ENCODE measurements at regions not wholly inside any gene's neighbourhood (a gene's known extent, or its start where the extent isn't known, plus 50 kb on each side); places are given as distances from the start of the nearest gene placed in this dataset.

DNA sequence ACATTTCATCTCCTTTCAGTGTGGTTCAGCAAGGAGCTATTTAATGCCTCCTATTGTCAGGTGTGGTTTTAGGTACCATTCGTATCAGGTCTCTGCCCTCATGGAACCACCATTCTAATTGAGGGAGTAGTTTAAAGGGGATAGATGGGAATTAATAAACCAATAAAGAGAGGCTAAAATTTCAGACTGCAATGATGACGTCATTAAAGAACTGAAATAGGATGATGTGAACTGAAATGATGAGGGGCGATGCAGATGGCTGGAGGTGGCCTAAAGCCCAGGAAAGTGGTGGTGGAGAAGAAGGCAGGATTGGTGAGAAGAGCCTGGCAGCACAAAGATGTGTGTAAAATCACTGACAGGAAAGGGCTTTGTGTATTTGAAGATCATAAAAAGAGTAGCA lies 148.9 kb upstream of the RBFOX1 start:
- no peak for DNase-seq

GRCh38 chr16:7182510-7183109 lies 150.0 kb upstream of the RBFOX1 start:
- DNase-seq: no peak

DNA sequence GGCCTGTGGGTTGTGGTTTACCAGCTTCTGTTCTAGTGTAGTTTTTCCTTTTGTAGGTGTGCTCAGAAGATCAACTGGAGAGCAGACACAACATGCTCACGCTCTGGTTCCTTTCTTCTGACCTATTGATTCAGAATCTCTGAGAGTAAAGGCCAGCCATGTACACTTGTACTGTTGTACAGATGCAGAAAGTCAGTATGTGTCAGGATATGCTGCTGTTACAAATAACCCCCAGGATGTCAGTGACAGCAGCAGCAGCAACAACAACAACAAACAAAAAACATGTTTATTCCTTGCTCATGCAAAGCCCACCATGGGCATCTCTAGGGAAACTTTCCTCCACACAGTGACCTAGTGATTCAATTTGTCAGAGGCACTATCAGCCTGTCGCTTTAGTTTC lies 154.8 kb upstream of the RBFOX1 start:
- DNase-seq: no peak

DNA sequence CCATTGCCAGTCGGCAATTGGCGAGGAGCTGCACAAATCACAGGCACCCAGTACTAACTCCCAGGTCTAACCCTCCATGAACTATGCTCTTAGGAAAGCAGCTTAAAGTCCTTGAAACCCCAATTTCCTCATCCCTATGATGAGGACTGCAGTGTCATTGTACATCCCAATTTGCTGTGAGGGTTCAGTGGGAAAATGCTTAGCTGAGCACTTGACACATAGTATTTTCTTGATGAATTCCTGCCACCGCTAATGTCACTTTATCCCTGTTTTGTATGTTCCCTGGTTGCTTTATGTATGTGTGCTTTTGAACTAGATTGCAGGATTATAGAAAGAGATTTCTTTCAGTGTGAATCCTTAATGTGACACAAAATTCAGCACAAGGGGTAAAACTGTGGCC lies 161.5 kb upstream of the RBFOX1 start:
- no peak for DNase-seq

DNA sequence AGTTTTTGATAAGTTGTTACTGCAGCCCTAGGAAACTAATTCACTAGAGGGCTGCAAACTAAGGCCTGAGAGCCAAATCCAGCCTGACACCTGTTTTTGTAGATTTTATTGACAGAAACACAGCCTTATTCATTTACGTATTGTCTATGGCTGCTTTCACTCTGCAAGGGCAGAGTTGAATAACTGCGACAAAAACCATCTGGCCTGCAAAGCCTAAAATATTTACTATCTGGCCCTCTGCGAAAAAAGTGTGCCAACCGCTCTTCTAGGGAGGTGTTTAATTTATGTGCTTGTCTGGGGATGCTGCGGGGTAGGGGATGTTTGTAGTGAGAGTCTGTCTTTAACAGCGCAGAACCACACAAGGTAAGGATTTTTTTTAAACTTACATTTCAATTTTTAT lies 165.0 kb upstream of the RBFOX1 start:
- DNase-seq: no peak

DNA sequence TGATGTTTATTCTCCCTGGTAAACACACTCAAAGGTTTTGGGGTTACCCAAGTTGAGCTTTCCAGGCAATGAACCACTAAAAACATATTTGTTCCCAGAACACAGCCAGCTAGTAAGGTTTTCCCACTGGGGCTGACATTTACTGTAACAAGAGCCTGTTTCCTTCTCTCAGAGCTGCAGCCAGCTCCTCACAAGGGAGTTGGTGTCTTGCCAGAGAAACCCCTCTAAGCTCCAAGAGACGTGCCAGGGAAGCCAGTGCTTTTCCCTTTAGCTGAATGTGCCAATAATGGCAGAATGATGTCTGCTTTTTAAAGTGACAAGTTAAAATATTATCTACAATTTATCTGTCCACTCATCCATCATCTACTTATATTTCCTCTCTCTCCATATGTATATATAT lies 170.8 kb upstream of the RBFOX1 start:
- DNase-seq: no peak

- no peak for DNase-seq
These were observed 172.6 kb upstream of the RBFOX1 start for GRCh38 chr16:7160093-7160492.

DNA sequence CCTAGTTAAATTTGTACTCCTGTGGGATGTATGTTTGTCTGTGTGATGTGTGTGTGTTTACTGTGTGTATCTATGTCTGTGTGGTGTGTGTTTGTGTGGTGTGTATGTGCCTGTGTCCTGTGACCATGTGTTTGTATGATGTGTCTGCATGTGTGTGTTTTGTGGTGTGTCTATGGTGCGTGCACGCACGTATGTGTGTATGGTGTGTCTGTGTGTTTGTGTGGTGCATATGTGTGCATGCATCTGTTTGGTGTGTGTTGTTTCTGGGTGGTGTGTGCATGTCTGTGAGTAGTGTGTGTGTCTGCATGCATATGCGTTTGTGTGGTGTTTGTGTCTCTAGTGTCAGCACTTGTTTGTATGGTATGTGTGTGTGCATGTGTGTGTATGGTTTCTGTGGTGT lies 174.2 kb upstream of the RBFOX1 start:
- DNase-seq: no peak

GRCh38 chr16:7150230-7150629 lies 182.4 kb upstream of the RBFOX1 start:
- no peak for DNase-seq

DNA sequence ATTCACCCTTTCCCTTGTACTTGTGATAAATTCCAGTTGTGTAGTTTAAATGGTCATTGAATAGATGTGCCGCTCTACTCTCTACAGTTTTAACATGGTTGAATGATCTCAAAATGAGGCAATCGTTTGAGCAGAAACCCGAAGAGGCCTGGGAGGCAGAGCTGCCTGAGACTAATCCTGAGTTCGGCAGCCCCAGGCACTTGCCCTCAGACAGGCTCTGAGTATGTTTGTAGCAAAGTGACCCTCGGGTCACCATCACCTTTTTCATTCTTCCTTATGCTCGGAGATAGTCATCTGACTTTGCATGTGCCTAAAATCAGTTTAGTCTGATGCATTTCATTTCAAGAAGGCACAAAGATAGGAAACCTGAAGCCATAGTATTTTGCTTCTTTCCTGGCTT lies 184.0 kb upstream of the RBFOX1 start:
- no peak for DNase-seq

GRCh38 chr16:7140899-7141298 lies 191.7 kb upstream of the RBFOX1 start:
- no peak for DNase-seq

DNA sequence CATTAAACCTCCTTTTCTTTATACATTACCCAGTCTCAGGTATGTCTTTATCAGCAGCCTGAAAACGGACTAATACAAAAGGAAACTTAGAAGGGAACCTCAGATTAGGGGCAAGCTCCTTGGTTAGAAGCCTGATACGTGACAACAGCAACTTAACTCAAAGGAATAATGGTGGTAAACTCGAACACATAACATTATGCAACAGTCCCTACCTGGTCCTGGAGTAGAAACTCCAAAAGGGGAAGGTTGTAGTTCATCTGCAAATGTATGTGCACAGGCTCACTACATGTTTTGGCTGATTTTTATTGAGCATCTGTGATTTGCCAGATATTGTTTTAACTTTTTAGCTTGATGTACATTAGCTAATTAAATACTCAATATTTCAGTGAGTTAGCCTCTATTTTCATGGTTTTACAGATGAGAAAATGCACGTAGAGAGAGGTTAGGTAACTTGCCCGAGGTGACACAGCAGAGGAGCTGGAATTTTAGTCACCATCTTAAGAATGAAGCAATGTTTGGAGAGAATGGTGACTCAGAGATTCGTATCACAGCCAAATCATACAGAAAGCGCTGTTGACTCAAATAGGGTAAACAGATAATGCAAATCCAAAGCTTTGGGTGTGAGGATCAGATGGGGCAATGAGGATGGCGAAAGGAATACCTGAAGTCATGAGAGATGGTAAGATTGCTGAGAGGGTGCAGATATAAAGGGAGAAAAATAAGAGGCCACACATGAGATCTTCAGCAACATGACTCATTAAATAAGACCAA lies 194.9 kb upstream of the RBFOX1 start:
- DNase-seq: no peak

DNA sequence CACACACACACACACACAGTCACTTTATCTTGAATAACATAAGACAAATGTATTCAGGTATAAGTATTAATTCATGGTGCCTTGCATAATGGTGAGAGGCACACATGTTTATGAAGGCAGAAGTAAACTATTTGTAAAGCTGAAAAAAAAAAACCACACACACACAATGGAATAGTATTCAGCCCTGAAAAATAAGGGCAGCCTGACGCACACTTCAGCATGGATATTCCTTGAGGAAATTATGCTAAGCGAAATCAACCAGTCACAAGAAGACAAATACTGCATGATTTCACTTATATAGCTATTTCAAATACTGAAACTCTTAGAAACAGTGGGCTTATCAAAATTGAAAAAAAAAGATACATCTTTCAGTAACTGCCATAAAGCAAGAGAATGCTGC lies 200.2 kb upstream of the RBFOX1 start:
- no peak for DNase-seq

DNA sequence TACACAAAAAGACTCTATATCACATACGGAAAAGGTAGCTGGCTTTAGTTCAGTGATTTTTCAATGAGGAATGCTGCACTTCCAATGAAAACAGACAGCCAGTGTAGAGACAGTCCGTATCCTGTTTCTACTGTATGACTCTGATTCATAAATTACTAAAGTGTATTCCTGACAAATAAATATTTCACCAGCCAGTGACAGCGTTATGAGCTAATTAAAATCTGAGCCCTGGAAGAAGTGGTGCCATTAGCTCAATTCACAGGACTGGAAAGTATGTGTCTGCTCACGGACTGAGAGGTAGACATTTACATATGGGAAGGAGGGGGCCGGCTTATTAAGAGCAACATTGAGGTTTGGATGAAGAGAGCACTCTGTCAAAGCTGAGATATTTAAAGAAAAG lies 207.9 kb upstream of the RBFOX1 start:
- DNase-seq: no peak

DNA sequence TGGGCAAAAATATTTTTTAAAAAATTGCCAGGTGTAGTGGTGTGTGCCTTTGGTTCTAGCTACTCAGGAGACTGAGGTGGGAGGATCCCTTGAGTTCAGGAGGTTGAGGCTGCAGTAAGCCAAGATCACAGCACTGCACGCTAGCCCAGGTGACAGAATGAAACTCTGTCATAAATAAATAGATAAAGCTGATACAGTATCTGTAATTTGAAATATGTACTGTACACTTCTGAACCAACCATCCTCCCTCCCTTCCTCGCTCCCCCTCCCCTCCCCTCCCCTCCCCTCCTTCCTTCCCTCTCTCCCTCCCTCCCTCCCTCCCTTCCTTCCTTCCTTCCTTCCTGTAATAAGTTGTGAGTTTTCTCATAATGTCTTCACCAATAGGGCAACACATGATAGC lies 208.4 kb upstream of the RBFOX1 start:
- no peak for DNase-seq

- no peak for DNase-seq
These were observed 215.9 kb upstream of the RBFOX1 start for GRCh38 chr16:7116734-7117133.

DNA sequence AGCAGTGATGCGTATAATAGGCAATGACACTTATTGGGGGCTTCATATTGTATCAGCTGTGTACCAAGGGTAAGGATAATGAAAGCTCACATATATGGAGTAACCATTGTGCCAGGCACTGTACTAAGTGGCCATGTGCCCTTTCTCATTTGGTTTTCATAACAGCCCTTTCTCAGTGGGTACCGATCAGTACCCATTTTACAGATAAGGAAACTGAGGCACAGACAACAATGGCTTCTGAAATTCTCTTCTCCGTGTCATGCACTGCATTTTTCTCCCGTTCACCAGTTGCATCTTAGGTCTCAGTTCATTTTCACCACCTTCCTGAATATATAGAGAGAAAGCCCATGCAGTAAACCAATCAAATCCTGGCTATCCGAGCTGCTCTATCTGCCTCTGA lies 216.7 kb upstream of the RBFOX1 start:
- no peak for DNase-seq

DNA sequence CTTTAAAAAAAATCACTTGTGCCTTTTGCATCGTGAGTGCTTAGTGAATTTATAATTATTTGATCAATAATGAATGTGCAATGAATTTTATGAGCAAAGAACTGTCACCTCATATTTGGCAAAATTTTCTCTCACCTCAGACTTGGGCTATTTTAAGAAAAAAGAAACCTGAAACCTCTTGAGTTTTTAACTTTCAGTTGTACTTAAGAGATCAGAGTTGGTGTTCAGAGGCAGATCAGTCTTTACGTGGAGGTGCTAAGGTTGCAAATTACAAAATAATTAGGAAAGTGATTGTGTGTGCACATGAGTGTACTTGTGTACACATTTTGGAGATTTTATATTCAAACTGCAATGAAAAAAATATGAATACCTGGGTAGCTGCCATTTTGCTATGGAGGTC lies 218.7 kb upstream of the RBFOX1 start:
- no peak for DNase-seq

- no peak for DNase-seq
These were observed 219.2 kb upstream of the RBFOX1 start for GRCh38 chr16:7113395-7113794.

DNA sequence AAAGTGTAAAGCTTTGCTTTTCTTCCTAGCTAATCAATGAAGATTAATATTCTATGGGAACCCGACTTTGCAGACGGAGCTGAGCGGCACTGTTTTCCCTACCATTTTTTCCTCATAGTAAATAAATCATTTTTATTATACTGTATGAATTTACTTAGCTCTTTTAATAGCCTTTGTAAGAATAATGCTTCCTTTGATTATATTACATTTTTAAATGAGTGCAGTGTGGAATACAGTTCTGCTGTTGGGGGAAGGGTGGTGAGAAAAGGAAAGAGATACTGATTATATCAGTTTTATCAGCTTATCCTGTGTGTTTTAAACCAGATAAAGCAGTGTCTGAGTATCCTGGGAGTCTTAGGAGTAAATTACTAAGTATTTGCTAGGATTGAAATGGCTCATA lies 221.4 kb upstream of the RBFOX1 start:
- DNase-seq: no peak

DNA sequence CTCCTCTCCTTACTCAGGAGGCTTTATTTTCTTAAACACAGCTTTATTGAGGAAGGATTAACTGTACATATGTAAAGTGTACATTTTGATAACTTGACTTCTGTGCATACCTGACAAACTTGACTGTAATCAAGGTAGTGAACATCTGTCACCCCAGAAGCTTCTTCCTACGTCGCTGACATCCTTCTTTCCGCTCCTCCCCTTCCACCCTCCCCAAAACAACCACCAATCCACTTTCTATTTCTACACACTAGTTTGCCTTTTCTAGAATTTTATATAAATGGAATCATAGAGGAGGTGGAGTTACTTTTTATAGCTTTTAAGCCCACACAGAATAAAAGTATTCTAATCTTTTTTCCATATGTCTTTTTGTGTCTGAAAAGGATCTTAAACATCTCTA lies 225.2 kb upstream of the RBFOX1 start:
- DNase-seq: no peak

DNA sequence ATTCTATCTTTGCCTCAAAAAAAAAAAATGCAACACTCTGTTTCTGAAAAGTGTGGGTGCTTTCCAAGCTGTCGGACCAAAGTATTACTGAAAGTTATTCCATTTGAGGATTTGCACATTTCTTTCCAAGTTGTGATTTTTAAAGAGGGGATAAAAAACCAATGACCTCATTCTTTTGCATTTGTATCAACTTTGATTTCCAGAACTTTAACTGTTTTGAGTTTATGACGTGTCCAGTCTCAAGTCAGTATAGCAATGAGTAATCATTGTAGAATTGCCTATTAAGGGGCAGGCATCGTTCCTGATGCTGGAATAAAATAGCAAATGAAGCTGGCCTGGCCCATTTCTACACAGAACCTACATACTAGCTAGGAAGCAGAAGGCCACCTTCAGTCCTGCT lies 229.6 kb upstream of the RBFOX1 start:
- no peak for DNase-seq

DNA sequence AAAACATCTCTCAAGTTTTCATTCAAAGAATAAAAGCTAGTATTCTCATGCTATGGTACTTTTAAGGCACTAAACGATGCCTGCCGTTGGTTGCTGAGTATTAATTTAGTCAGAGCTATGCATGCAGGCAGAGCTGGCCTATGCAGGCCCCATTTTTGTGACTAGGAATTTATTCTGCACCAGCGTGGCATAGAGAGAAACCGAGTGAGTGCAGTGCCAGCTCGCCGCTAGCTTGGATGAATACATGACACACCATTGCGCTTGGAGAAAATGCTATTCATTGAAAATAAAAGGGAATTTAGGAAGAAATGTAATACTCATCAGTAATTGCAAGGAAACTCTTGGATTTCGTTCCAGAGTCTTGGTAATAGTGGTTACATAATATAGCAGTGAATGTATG lies 231.6 kb upstream of the RBFOX1 start:
- no peak for DNase-seq

GRCh38 chr16:7097518-7097917 lies 235.1 kb upstream of the RBFOX1 start:
- DNase-seq: no peak

- no peak for DNase-seq
These were observed 239.1 kb upstream of the RBFOX1 start for GRCh38 chr16:7093511-7093910.

Data from stimulated activated CD4-positive, alpha-beta T cell treated with anti-CD3 and anti-CD28 coated beads, Interleukin-4, amount 100 ng/mL, for 4 hours (primary cell).